ENCODE measurements at regions not wholly inside any gene's neighbourhood (a gene's known extent, or its start where the extent isn't known, plus 50 kb on each side); places are given as distances from the start of the nearest gene placed in this dataset.

DNA sequence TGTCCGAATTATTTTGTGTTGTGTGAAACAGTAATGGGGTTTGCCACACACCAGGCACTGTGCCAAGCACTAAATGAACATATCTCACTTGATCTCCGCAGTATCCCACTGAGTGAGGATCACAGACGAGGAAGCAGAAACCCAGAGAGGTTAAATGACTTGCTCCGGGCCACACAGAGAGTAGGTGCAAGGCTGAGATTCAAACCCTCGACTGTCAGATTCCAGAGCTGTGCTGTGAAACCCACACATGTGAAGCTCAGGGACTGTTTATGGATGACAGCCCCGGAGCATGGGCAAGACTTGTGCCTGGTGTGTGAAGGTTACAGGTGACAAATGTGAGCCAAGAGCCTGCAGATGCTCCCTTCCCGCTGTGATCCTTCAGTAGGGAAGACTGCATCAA is 87.8 kb upstream of the SIRPA start:
- Histone ChIP-seq H2AK5ac (ENCODE audit: low read depth, low read length) (peak overlapping the region; percentile 42), H3K79me1 (ENCODE audit: low read depth in 1 of 2, low read length in 2 of 2) (peaks cover 0 to 11% of the 10 kb centered on the region in 2 experiments; a peak in 1 of 4 replicates), H3K23ac (ENCODE audit: low read depth, low read length) (no peak overlapping the region; the same call in 1 of the 2 replicates), H3K18ac (ENCODE audit: low read depth, low read length) (no peak overlapping the region), H3K9ac (ENCODE audit: low read depth, low read length) (no peak overlapping the region), H3K4ac (ENCODE audit: low read depth, low read length) (0 out of 2 replicates have a peak overlapping the region, but pooled peaks have one; percentile 62), H3K4me1 (ENCODE audit: control insufficient read depth, insufficient read depth, low read length) (peaks cover 38% of the 10 kb centered on the region), H3K4me2 (ENCODE audit: low read depth, low read length) (no peak overlapping the region), H3K9me3 (ENCODE audit: control insufficient read depth, insufficient read depth, low read length) (no peaks in the 10 kb centered on the region), H3K27me3 (ENCODE audit: control insufficient read depth, insufficient read depth, low read length) (no peaks in the 10 kb centered on the region), H3K4me3 (ENCODE audit: insufficient read depth, low read depth, low read length) (no peak overlapping the region), H3K27ac (ENCODE audit: insufficient read depth, low read length) (no peak overlapping the region), H3K36me3 (ENCODE audit: control insufficient read depth, insufficient read depth, low read length) (no peaks in the 10 kb centered on the region), H2BK15ac (ENCODE audit: low read depth, low read length) (peak overlapping the region; percentile 82; the same call in 2 of the 3 replicates), H4K5ac (ENCODE audit: low read depth, low read length) (no peak overlapping the region; the same call in 1 of the 2 replicates), H3K14ac (replicated peaks; ENCODE audit: low read depth, low read length) (no peak overlapping the region), H2BK20ac (ENCODE audit: low read depth, low read length) (peak overlapping the region; percentile 52; the same call in 1 of the 2 replicates), H4K8ac (ENCODE audit: low read depth in 2 of 2, low read length in 2 of 2) (no peak overlapping the region), H4K20me1 (ENCODE audit: insufficient read depth, low read length) (no peaks in the 10 kb centered on the region), H2AFZ (replicated peaks; ENCODE audit: low read length, poor library complexity) (no peak overlapping the region), H2BK120ac (ENCODE audit: low read depth, low read length) (peak overlapping the region; percentile 67), H3K9me1 (ENCODE audit: insufficient read depth, low read length) (peaks cover 31% of the 10 kb centered on the region), H3K56ac (ENCODE audit: extremely low read depth, insufficient read depth, low read length) (no peak overlapping the region; the same call in 1 of the 2 replicates), H4K91ac (ENCODE audit: insufficient read depth, low read depth, low read length) (peak overlapping the region; percentile 82), H2BK5ac (ENCODE audit: low read depth, low read length, poor library complexity, severe bottlenecking) (no peak overlapping the region), H2AK9ac (replicated peaks; ENCODE audit: low read depth, low read length, poor library complexity) (no peak overlapping the region)
- DNase-seq (no peak), ATAC-seq (ENCODE audit: low read depth) (no peak)
- TF ChIP-seq BHLHE40 (IDR thresholded peaks at IDR 0.05; ENCODE audit: low read depth, low read length) (no peak), RAD21 (IDR thresholded peaks at IDR 0.05; ENCODE audit: low read length) (no peak), RCOR1 (IDR thresholded peaks at IDR 0.05; ENCODE audit: insufficient replicate concordance, low read length) (no peak), MAFK (IDR thresholded peaks at IDR 0.05; ENCODE audit: low read depth, low read length) (no peak)
- TF ChIP-seq, protein P1, sequence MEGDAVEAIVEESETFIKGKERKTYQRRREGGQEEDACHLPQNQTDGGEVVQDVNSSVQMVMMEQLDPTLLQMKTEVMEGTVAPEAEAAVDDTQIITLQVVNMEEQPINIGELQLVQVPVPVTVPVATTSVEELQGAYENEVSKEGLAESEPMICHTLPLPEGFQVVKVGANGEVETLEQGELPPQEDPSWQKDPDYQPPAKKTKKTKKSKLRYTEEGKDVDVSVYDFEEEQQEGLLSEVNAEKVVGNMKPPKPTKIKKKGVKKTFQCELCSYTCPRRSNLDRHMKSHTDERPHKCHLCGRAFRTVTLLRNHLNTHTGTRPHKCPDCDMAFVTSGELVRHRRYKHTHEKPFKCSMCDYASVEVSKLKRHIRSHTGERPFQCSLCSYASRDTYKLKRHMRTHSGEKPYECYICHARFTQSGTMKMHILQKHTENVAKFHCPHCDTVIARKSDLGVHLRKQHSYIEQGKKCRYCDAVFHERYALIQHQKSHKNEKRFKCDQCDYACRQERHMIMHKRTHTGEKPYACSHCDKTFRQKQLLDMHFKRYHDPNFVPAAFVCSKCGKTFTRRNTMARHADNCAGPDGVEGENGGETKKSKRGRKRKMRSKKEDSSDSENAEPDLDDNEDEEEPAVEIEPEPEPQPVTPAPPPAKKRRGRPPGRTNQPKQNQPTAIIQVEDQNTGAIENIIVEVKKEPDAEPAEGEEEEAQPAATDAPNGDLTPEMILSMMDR (conservative IDR thresholded peaks at IDR 0.05; ENCODE audit: low read depth, low read length), result no peak
- in situ Hi-C loops (cut with MboI; ENCODE audit: low sequenced_read_pairs), result no loop called here
- dilution Hi-C loops (cut with HindIII; ENCODE audit: low sequenced_read_pairs, unreplicated experiment), result no loop called here
- 100% methylated on average over 2 of the region's 7 CpGs; no CpG with 5 or more reads in 1 of the 2 experiments for WGBS, 2 experiments (ENCODE audit: extremely low coverage in 2 of 2, insufficient read length in 1 of 2)
- intact Hi-C loops (cut with micrococcal nuclease), result no loop called here
- no TSS peak for BruUV-seq (replicated peaks)
- ChIA-PET CTCF (interaction anchor here (0.7 kb wide), 1 partner anchor 507 kb away, joined by 3 read pairs; no protein-coding TSS in a partner anchor), POLR2A (ENCODE audit: unreplicated experiment) (no interaction called here)

All from IMR-90 (cell line).